ENCODE measurements at regions not wholly inside any gene's neighbourhood (a gene's known extent, or its start where the extent isn't known, plus 50 kb on each side); places are given as distances from the start of the nearest gene placed in this dataset.

DNA sequence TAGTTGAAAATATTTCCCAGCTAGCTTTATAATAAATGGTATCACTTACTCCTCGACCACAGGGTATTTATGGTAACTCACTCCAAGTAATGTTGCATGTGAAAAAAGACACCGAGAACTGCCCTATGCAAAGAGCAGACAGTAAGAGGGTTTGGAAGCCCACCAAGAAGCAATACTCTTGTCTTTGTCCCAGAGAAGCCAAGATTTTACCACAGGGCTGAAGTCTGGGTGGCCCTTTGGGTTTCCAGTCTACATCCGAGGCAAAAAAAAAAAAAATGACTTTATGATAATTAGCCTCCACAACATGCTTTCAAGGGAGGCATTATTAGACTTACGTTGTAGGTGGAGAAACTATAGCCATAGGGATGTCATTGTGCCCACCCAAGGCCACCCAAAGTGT lies 83.6 kb downstream of the CCDC34 start:
- TF ChIP-seq POLR2A (IDR thresholded peaks at IDR 0.05), result no peak
- TF ChIP-seq, protein P1, sequence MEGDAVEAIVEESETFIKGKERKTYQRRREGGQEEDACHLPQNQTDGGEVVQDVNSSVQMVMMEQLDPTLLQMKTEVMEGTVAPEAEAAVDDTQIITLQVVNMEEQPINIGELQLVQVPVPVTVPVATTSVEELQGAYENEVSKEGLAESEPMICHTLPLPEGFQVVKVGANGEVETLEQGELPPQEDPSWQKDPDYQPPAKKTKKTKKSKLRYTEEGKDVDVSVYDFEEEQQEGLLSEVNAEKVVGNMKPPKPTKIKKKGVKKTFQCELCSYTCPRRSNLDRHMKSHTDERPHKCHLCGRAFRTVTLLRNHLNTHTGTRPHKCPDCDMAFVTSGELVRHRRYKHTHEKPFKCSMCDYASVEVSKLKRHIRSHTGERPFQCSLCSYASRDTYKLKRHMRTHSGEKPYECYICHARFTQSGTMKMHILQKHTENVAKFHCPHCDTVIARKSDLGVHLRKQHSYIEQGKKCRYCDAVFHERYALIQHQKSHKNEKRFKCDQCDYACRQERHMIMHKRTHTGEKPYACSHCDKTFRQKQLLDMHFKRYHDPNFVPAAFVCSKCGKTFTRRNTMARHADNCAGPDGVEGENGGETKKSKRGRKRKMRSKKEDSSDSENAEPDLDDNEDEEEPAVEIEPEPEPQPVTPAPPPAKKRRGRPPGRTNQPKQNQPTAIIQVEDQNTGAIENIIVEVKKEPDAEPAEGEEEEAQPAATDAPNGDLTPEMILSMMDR (IDR thresholded peaks at IDR 0.05), result no peak

All from uterus (tissue), 2 donors.